ENCODE measurements at regions not wholly inside any gene's neighbourhood (a gene's known extent, or its start where the extent isn't known, plus 50 kb on each side); places are given as distances from the start of the nearest gene placed in this dataset.
A peak's percentile ranks its signal among the peaks of the same experiment; 100 is the strongest.

DNA sequence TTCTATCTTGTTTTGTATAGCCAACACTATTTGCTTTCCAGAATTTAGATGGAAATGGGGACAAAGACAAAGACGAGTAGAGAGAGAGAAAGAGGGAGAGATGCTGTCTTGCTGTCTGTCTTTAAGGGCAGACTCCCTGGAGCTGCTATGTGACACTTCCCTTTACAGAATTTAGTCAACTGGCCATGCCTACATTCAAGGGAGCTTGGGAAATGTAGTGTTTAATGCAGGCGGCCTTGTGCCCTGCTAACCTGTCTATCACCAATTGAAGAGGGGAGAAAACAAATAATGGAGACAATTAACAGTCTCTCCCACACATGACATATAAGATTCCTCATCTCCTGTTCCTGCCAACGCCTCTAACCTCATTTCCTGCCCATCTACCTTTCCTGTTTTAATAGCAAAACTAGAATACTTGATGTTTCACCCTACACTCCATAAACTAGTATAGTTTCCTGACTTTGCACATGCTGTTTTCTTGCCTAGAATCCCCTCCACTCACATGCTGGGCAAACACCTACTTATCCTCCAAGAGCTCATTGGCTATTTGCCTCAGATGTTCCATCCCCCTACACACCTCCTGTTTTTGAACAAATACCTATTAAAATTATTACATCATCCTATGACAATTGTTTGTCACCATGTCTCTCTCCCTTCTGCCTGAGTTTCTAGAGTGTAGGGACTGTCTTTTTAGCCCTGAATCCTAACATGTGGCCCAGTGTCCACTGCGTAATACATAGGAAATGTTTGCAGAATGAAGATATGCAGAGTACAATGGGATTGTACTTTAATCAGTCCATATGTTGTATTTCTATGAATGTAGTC, 117.2 kb downstream of the SLC25A24 start:
- CTCF ChIA-PET, result no interaction called here
- no peaks in the 10 kb centered on the region for H3K27me3 Mint-ChIP-seq
- no peak overlapping the region for H3K4me3 Mint-ChIP-seq
- H3K36me3 Mint-ChIP-seq (ENCODE audit: low read depth), result peaks cover 6% of the 10 kb centered on the region
- POLR2A ChIA-PET, result interaction anchor here (0.7 kb wide), 1 partner anchor 467 kb away, joined by 3 read pairs; no protein-coding TSS in a partner anchor
- no peak for DNase-seq
- no peaks in the 10 kb centered on the region for H3K9me3 Mint-ChIP-seq
- no peak overlapping the region for H3K27ac Mint-ChIP-seq
- H3K4me1 Mint-ChIP-seq, result peaks cover 52% of the 10 kb centered on the region

- Mint-ChIP-seq H3K27ac (no peak overlapping the region), H3K4me1 (peaks cover 59% of the 10 kb centered on the region), H3K4me3 (no peak overlapping the region), H3K36me3 (ENCODE audit: low read depth) (peaks cover 6% of the 10 kb centered on the region), H3K9me3 (no peaks in the 10 kb centered on the region), H3K27me3 (no peaks in the 10 kb centered on the region)
- DNase-seq, result no peak
- ChIA-PET POLR2A (no interaction called here), CTCF (no interaction called here)
Observed at GRCh38 chr1:108082001-108082400, 117.0 kb upstream of the VAV3 start.

GRCh38 chr1:108080448-108080847, 115.5 kb upstream of the VAV3 start:
- CTCF ChIA-PET, result no interaction called here
- POLR2A ChIA-PET, result interaction anchor here (1.0 kb wide), 1 partner anchor 15 kb away, joined by 3 read pairs; no protein-coding TSS in a partner anchor
- H3K27ac Mint-ChIP-seq, result peak overlapping the region; percentile 52
- peaks cover 59% of the 10 kb centered on the region for H3K4me1 Mint-ChIP-seq
- H3K36me3 Mint-ChIP-seq (ENCODE audit: low read depth), result peaks cover 6% of the 10 kb centered on the region
- H3K9me3 Mint-ChIP-seq, result no peaks in the 10 kb centered on the region
- H3K27me3 Mint-ChIP-seq, result no peaks in the 10 kb centered on the region
- H3K4me3 Mint-ChIP-seq, result no peak overlapping the region
- peak; percentile 52 for DNase-seq

GRCh38 chr1:108079440-108080025, 114.6 kb upstream of the VAV3 start:
- Mint-ChIP-seq H3K4me1 (peaks cover 59% of the 10 kb centered on the region), H3K9me3 (no peaks in the 10 kb centered on the region), H3K27me3 (no peaks in the 10 kb centered on the region), H3K27ac (peak overlapping the region; percentile 37), H3K4me3 (no peak overlapping the region), H3K36me3 (ENCODE audit: low read depth) (peaks cover 6% of the 10 kb centered on the region)
- ChIA-PET CTCF (no interaction called here), POLR2A (interaction anchor here (0.6 to 1.0 kb wide), 2 partner anchors 16 to 581 kb away, joined by 3 read pairs; no protein-coding TSS in a partner anchor)
- DNase-seq, result peak; percentile 51

DNA sequence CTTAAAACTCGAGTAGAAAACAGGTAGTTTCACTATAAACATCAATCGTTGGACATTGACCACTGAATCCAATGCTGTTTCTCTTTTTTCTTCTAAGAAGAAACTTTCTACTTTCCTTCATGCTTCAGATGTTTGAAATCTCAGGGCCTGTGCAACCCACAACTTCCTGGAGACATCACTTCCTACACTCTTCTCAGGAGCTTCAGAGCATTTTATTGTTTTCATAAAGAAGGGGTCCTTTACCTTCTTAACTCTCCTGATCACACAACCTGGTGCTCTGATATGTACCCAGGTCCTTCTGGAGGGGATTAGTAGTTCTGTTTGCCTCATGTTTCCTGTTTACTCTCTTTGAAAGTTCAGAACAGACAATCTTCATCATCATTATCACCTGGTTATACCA, 113.0 kb upstream of the VAV3 start:
- CTCF ChIA-PET, result no interaction called here
- Mint-ChIP-seq H3K4me3 (no peak overlapping the region), H3K27me3 (no peaks in the 10 kb centered on the region), H3K4me1 (peaks cover 52% of the 10 kb centered on the region), H3K36me3 (ENCODE audit: low read depth) (peaks cover 6% of the 10 kb centered on the region), H3K9me3 (no peaks in the 10 kb centered on the region), H3K27ac (peak overlapping the region; percentile 73)
- POLR2A ChIA-PET, result no interaction called here
- no peak for DNase-seq

- Mint-ChIP-seq H3K36me3 (ENCODE audit: low read depth) (no peaks in the 10 kb centered on the region), H3K4me1 (peaks cover 26% of the 10 kb centered on the region), H3K4me3 (no peak overlapping the region), H3K27me3 (no peaks in the 10 kb centered on the region), H3K9me3 (no peaks in the 10 kb centered on the region), H3K27ac (no peak overlapping the region)
- ChIA-PET POLR2A (no interaction called here), CTCF (no interaction called here)
- DNase-seq, result no peak
Observed at GRCh38 chr1:108075055-108075454, 110.1 kb upstream of the VAV3 start.

DNA sequence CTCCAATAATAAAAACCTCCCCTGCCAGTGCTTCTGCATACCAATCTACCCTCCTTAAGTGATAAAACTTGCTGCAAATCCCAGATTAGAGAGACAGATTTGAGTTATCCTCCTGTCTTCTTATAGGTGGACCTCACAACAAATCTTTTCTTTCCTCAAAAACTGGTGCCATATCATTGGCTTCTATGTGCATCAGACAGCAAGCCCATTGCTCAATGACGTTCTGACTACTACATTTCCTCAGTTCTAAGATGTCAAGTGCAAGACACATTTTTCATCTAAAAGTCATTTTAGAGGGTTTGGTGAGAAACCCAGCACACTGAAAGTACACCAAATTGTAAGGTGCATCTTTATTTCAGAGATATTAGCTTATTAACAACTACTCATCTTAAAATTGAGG, 107.8 kb upstream of the VAV3 start:
- no peak for DNase-seq
- H3K4me3 Mint-ChIP-seq, result no peak overlapping the region

GRCh38 chr1:108072212-108072611, 107.2 kb upstream of the VAV3 start:
- Mint-ChIP-seq H3K36me3 (ENCODE audit: low read depth) (no peaks in the 10 kb centered on the region), H3K27ac (no peak overlapping the region), H3K9me3 (no peaks in the 10 kb centered on the region), H3K4me1 (peaks cover 7% of the 10 kb centered on the region), H3K27me3 (no peaks in the 10 kb centered on the region), H3K4me3 (no peak overlapping the region)
- POLR2A ChIA-PET, result no interaction called here
- no peak for DNase-seq
- CTCF ChIA-PET, result interaction anchor here (1.2 kb wide), 1 partner anchor 65 kb away, joined by 3 read pairs; no protein-coding TSS in a partner anchor

More for the DNA sequence above, 107.8 kb upstream of the VAV3 start:
- Mint-ChIP-seq H3K36me3 (ENCODE audit: low read depth) (no peaks in the 10 kb centered on the region), H3K9me3 (no peaks in the 10 kb centered on the region), H3K27ac (no peak overlapping the region), H3K27me3 (no peaks in the 10 kb centered on the region), H3K4me1 (peaks cover 12% of the 10 kb centered on the region)
- POLR2A ChIA-PET, result no interaction called here
- CTCF ChIA-PET, result no interaction called here

- Mint-ChIP-seq H3K27ac (no peak overlapping the region), H3K27me3 (no peaks in the 10 kb centered on the region), H3K4me3 (no peak overlapping the region), H3K9me3 (no peaks in the 10 kb centered on the region), H3K36me3 (ENCODE audit: low read depth) (no peaks in the 10 kb centered on the region), H3K4me1 (peaks cover 7% of the 10 kb centered on the region)
- ChIA-PET CTCF (interaction anchor here (1.2 kb wide), 2 partner anchors 66 to 290 kb away, joined by 3 to 4 read pairs; no protein-coding TSS in a partner anchor), POLR2A (no interaction called here)
- no peak for DNase-seq
Observed at GRCh38 chr1:108071601-108072000, 106.6 kb upstream of the VAV3 start.

GRCh38 chr1:108070662-108071061, 105.7 kb upstream of the VAV3 start:
- Mint-ChIP-seq H3K4me3 (no peak overlapping the region), H3K27me3 (no peaks in the 10 kb centered on the region), H3K36me3 (ENCODE audit: low read depth) (no peaks in the 10 kb centered on the region), H3K9me3 (no peaks in the 10 kb centered on the region), H3K4me1 (peaks cover 7% of the 10 kb centered on the region), H3K27ac (no peak overlapping the region)
- DNase-seq, result no peak
- ChIA-PET CTCF (interaction anchor here (0.8 to 1.2 kb wide), 3 partner anchors 56 to 289 kb away, joined by 3 to 4 read pairs (median 3); no protein-coding TSS in a partner anchor), POLR2A (no interaction called here)

DNA sequence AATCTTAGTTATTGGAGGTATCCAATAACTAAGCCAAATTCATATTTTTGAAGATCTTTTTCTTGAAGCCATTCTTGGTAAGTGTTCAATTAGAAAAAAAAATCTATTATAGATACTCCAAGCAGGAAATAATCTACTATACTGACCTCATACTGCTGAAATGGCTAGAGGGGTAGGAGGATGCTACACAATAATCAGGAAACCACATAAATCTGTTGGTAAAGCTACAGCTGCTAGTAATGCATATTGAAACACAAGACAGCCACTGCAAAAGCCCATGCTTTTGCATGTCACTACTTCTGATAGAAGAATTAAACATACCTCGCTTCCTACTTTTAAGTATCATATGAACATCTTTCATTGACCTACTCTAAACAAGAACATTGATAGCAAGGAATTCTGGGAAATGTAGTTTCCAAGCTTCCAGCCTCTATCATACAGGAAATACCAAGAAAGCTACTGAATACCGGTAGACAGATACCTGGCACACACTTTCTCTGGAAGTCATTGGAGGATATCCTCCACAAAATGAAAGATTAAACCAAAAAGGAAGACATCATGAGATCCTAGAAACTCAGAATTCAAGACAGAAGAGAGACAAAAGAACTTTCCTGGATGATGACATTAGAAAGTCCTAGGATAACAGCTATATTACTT, 103.0 kb upstream of the VAV3 start:
- Mint-ChIP-seq H3K27me3 (no peaks in the 10 kb centered on the region), H3K4me1 (peaks cover 16% of the 10 kb centered on the region), H3K4me3 (no peak overlapping the region), H3K27ac (no peak overlapping the region), H3K36me3 (ENCODE audit: low read depth) (no peaks in the 10 kb centered on the region), H3K9me3 (no peaks in the 10 kb centered on the region)
- CTCF ChIA-PET, result no interaction called here
- POLR2A ChIA-PET, result interaction anchor here (1.8 kb wide), 1 partner anchor 132 kb away, joined by 4 read pairs; the partner anchor contains the start of gene SLC25A24
- no peak for DNase-seq

DNA sequence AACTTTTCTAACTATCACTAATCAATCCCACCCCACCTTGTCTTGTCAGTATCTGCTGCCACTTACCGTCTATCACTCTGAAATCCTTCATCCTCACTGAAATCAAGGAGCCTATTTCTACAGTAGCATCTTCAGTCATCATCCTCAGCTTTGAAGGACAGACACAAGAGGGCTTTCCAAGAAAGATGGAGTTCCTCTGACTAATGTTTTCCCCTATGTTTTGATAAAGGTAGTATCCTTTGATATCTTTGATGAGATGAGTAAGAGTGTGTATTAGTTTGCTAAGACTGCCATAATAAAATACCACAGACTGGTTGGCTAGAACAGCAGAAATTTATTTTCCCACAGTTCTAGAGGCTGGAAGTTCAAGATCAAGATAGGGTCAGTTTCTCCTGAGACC, 101.8 kb upstream of the VAV3 start:
- H3K36me3 Mint-ChIP-seq (ENCODE audit: low read depth), result no peaks in the 10 kb centered on the region
- POLR2A ChIA-PET, result interaction anchor here (1.8 kb wide), 1 partner anchor 133 kb away, joined by 4 read pairs; the partner anchor contains the start of gene SLC25A24

DNA sequence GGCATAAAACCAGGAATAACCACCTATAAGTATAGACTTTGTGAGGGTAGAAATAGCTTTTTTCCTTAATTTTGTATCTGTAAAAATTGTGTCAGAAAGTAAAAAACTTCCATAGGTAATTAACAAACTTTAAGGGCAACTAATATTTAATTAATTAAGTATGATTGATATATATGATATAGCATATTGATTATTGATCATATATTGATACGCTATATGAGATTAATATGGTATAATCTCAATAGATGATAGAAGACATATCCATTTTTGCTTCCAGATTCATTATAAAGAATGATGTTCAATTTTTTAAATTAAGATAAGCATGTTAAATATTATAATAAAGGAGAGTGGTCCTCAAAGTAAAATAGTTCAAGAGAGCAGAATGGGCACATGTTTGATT, 99.3 kb upstream of the VAV3 start:
- no peaks in the 10 kb centered on the region for H3K36me3 Mint-ChIP-seq (ENCODE audit: low read depth)
- H3K4me3 Mint-ChIP-seq, result no peak overlapping the region
- no peaks in the 10 kb centered on the region for H3K9me3 Mint-ChIP-seq
- H3K27me3 Mint-ChIP-seq, result no peaks in the 10 kb centered on the region
- ChIA-PET CTCF (no interaction called here), POLR2A (no interaction called here)
- no peak for DNase-seq
- H3K4me1 Mint-ChIP-seq, result peaks cover 19% of the 10 kb centered on the region
- no peak overlapping the region for H3K27ac Mint-ChIP-seq

More for the DNA sequence above, 101.8 kb upstream of the VAV3 start:
- Mint-ChIP-seq H3K4me1 (peaks cover 19% of the 10 kb centered on the region), H3K27me3 (no peaks in the 10 kb centered on the region), H3K9me3 (no peaks in the 10 kb centered on the region), H3K4me3 (no peak overlapping the region), H3K27ac (no peak overlapping the region)
- DNase-seq, result no peak
- CTCF ChIA-PET, result no interaction called here
